Thymus (tissue), 11 donors: ENCODE measurements at regions not wholly inside any gene's neighbourhood (a gene's known extent, or its start where the extent isn't known, plus 50 kb on each side); places are given as distances from the start of the nearest gene placed in this dataset.

ENCODE experiments used
- DNase-seq, 9 donors: peaks; one replicate each; pipeline ENCODE4 v3.0.0-alpha.2; 2013; ENCODE audit warnings: low spot score in 9 of 9, low read depth in 6 of 9, missing footprints in 1 of 9
- H3K27ac ChIP-seq, 2 donors: one replicate each; pipeline ENCODE4 v1.5.1; 2013; ENCODE audit warnings: control low read depth in 1 of 2, low read depth in 1 of 2, low read length in 1 of 2, mild to moderate bottlenecking in 1 of 2, moderate library complexity in 1 of 2
- H3K27me3 ChIP-seq, 2 donors: one replicate each; pipeline ENCODE4 v1.5.1; 2013; ENCODE audit warnings: low read length in 1 of 2; ENCODE audit not compliant: control insufficient read depth in 2 of 2, insufficient read depth in 1 of 2
- H3K36me3 ChIP-seq, 2 donors: one replicate each; pipeline ENCODE4 v1.5.1; 2013; ENCODE audit warnings: low read length in 1 of 2, mild to moderate bottlenecking in 1 of 2, moderate library complexity in 1 of 2; ENCODE audit not compliant: control insufficient read depth in 2 of 2, insufficient read depth in 2 of 2
- H3K4me1 ChIP-seq, 2 donors: one replicate each; pipeline ENCODE4 v1.5.1; 2013; ENCODE audit warnings: low read length in 2 of 2; ENCODE audit not compliant: control insufficient read depth in 2 of 2, insufficient read depth in 2 of 2
- H3K4me3 ChIP-seq, 2 donors: one replicate each; pipeline ENCODE4 v1.5.1; 2013; ENCODE audit warnings: low read length in 2 of 2, control low read depth in 1 of 2, mild to moderate bottlenecking in 1 of 2
- H3K9me3 ChIP-seq, 2 donors: one replicate each; pipeline ENCODE4 v1.5.1; 2013; ENCODE audit warnings: low read length in 1 of 2, mild to moderate bottlenecking in 1 of 2; ENCODE audit not compliant: control insufficient read depth in 2 of 2, insufficient read depth in 1 of 2
- WGBS: extraction: QIAGEN DNeasy Blood & Tissue Kit; methylation state at CpG from one replicate; pipeline ENCODE4 v1.1.7; 2013; 5-methylcytosine and 5-hydroxymethylcytosine counted together
- donor health status: healthy.

DNA sequence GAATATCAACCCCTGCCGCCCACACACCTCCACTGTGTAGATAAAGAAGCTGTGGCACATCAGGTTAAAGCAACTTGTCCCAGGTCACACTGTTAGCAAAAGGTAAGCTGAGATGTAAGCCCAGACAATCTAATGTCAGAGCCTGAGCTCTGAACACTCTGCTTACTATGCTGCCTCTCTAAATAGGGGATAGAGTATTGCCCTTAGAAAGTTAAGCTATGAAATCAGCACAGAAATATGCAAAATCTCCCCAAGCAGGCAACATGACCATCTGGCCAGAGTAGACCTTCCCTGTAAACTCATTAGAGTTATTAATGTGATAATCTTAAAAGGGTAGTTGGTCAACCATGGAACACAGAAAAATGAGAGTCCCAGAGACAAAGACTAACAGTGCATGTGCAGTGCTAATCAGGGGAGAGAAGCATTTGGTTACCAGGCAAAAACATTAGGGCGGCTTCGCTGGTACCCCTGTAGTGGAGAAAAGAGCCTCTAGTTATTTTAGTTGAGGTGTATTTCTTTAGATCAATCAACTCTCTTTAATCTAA, 171.0 kb downstream of the BTG1 start:
- Histone ChIP-seq H3K4me3 (no peak overlapping the region), H3K9me3 (peaks cover 0 to 7% of the 10 kb centered on the region in 2 donors), H3K27me3 (no peaks in the 10 kb centered on the region), H3K4me1 (no peaks in the 10 kb centered on the region), H3K27ac (no peak overlapping the region), H3K36me3 (no peaks in the 10 kb centered on the region)
- WGBS: 99% methylated on average over 3 of the region's 3 CpGs
- DNase-seq: no peak

DNA sequence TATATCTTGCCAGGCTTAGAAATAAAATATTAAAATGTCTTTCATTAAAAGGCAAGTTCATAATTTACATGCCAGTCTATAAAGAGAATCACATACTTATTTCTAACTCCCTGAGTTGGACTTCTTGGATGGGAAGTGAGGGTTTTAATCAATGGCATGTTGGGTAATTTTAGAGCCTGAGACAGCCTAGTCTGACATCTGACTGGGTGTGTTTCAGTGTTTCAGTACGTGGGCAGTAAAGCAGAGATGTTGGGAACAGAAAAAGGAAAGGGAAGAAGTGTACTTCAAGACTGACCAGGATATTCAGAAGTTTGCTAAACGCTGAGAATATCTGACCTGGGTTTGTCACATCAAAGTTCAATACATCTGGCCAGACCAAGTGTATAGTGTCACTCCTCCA, 171.8 kb downstream of the BTG1 start:
- no peak for DNase-seq
- peaks cover 0 to 7% of the 10 kb centered on the region in 2 donors for H3K9me3 ChIP-seq
- H3K4me1 ChIP-seq: no peaks in the 10 kb centered on the region
- no peak overlapping the region for H3K27ac ChIP-seq
- no peaks in the 10 kb centered on the region for H3K27me3 ChIP-seq
- no peak overlapping the region for H3K4me3 ChIP-seq
- H3K36me3 ChIP-seq: no peaks in the 10 kb centered on the region
- WGBS: 94% methylated on average over 2 of the region's 2 CpGs

GRCh38 chr12:91972896-91973295, 172.8 kb downstream of the BTG1 start:
- Histone ChIP-seq H3K36me3 (no peaks in the 10 kb centered on the region), H3K27me3 (no peaks in the 10 kb centered on the region), H3K4me3 (no peak overlapping the region), H3K27ac (no peak overlapping the region), H3K4me1 (no peaks in the 10 kb centered on the region), H3K9me3 (peaks cover 0 to 7% of the 10 kb centered on the region in 2 donors)
- WGBS: 95% methylated on average over 1 of the region's 1 CpG
- DNase-seq: no peak

GRCh38 chr12:91968777-91969171, 176.9 kb downstream of the BTG1 start:
- over 99% methylated on average over 3 of the region's 3 CpGs for WGBS
- H3K9me3 ChIP-seq: peaks cover 0 to 7% of the 10 kb centered on the region in 2 donors

GRCh38 chr12:91968076-91968776, 177.4 kb downstream of the BTG1 start:
- Histone ChIP-seq H3K36me3 (no peaks in the 10 kb centered on the region), H3K27ac (no peak overlapping the region), H3K27me3 (no peaks in the 10 kb centered on the region), H3K4me1 (no peaks in the 10 kb centered on the region), H3K9me3 (peaks cover 0 to 7% of the 10 kb centered on the region in 2 donors), H3K4me3 (no peak overlapping the region)
- DNase-seq: no peak

More at GRCh38 chr12:91968777-91969171, 176.9 kb downstream of the BTG1 start:
- Histone ChIP-seq H3K4me1 (no peaks in the 10 kb centered on the region), H3K36me3 (no peaks in the 10 kb centered on the region), H3K4me3 (no peak overlapping the region), H3K27me3 (no peaks in the 10 kb centered on the region), H3K27ac (no peak overlapping the region)
- DNase-seq: no peak

DNA sequence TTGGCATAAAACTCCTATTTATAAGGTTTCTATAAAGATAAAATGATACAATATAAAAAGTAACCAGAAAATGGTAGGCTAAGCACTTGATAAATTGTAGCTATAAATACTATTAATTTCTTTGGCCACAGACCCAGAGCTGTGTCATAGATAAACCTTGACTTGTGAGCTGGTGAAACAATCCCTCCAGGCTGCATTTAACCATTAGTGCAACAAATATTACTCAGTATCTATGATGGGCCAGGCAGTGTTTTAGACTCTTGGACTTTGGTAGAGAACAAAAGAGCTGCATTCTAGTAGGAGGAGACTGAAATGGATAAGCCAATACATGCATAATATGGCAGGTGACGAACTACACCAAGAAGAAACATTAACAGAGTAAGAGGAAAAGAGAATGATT, 178.1 kb downstream of the BTG1 start:
- Histone ChIP-seq H3K36me3 (no peaks in the 10 kb centered on the region), H3K4me1 (no peaks in the 10 kb centered on the region), H3K27me3 (no peaks in the 10 kb centered on the region), H3K27ac (no peak overlapping the region), H3K4me3 (no peak overlapping the region), H3K9me3 (peaks cover 0 to 7% of the 10 kb centered on the region in 2 donors)
- WGBS: 97% methylated on average over 1 of the region's 1 CpG
- no peak for DNase-seq

GRCh38 chr12:91965781-91966180, 179.9 kb downstream of the BTG1 start:
- no peaks in the 10 kb centered on the region for H3K27me3 ChIP-seq
- no peak for DNase-seq
- H3K4me1 ChIP-seq: no peaks in the 10 kb centered on the region
- no peak overlapping the region for H3K27ac ChIP-seq
- H3K4me3 ChIP-seq: no peak overlapping the region
- 89% methylated on average over 1 of the region's 1 CpG for WGBS
- peaks cover 0 to 7% of the 10 kb centered on the region in 2 donors for H3K9me3 ChIP-seq
- no peaks in the 10 kb centered on the region for H3K36me3 ChIP-seq

- H3K36me3 ChIP-seq: no peaks in the 10 kb centered on the region
- H3K9me3 ChIP-seq: no peaks in the 10 kb centered on the region
- H3K27me3 ChIP-seq: no peaks in the 10 kb centered on the region
- no peaks in the 10 kb centered on the region for H3K4me1 ChIP-seq
- no peak overlapping the region for H3K27ac ChIP-seq
- H3K4me3 ChIP-seq: no peak overlapping the region
- no peak for DNase-seq
- WGBS: 98% methylated on average over 1 of the region's 1 CpG
Observed at GRCh38 chr12:91964501-91964900, 181.1 kb downstream of the BTG1 start.

DNA sequence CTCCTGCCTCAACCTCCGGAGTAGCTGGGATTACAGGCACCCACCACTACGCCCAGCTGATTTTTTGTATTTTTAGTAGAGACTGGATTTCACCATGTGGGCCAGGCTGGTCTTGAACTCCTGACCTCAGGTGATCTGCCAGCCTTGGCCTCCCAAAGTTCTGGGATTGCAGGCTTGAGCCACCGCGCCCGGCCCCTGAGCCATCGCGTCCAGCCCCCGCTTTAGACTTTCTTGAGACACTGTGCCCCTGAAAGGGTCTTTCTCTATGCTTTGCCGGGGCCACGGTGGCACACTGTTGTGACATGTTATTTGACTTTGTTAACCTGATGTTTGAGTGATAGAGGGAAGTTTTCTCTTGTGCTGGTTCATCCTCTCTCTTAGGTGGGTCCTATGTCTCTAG, 186.4 kb downstream of the BTG1 start:
- no peak overlapping the region for H3K4me3 ChIP-seq
- H3K27me3 ChIP-seq: no peaks in the 10 kb centered on the region
- H3K27ac ChIP-seq: no peak overlapping the region
- DNase-seq: no peak
- H3K4me1 ChIP-seq: no peaks in the 10 kb centered on the region
- no peaks in the 10 kb centered on the region for H3K9me3 ChIP-seq
- 98% methylated on average over 10 of the region's 10 CpGs for WGBS
- H3K36me3 ChIP-seq: no peaks in the 10 kb centered on the region
